Amygdala (tissue), 56 donors: ENCODE measurements at regions not wholly inside any gene's neighbourhood (a gene's known extent, or its start where the extent isn't known, plus 50 kb on each side); places are given as distances from the start of the nearest gene placed in this dataset.
A peak's percentile ranks its signal among the peaks of the same experiment; 100 is the strongest.
"Not testable (repeated sequence)": the region's sequence is repeated elsewhere in the genome, so short reads cannot be mapped to it uniquely, and the experiment has no call there.

ENCODE experiments used
- DNase-seq, 56 donors: peaks; one replicate each; lab custom pipeline; 2025; lab: John Stamatoyannopoulos, UW

GRCh38 chr9:22970434-22970975 lies 523.9 kb downstream of the DMRTA1 start:
- no peak for DNase-seq

GRCh38 chr9:22975951-22976350 lies 529.3 kb downstream of the DMRTA1 start:
- DNase-seq = no peak

- DNase-seq = no peak
These were observed 529.8 kb downstream of the DMRTA1 start for GRCh38 chr9:22976454-22976853.

DNA sequence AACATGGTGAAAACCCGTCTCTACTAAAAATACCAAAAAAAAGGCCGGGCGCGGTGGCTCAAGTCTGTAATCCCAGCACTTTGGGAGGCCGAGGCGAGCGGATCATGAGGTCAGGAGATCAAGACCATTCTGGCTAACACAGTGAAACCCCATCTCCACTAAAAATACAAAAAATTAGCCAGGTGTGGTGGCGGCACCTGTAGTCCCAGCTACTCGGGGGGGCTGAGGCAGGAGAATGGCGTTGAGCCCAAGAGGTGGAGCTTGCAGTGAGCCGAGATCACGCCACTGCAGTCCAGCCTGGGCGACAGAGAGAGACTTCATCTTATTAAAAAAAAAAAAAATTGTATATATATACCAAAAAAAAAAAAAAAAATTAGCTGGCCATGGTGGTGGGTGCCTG lies 533.8 kb downstream of the DMRTA1 start:
- DNase-seq = not testable (repeated sequence)

DNA sequence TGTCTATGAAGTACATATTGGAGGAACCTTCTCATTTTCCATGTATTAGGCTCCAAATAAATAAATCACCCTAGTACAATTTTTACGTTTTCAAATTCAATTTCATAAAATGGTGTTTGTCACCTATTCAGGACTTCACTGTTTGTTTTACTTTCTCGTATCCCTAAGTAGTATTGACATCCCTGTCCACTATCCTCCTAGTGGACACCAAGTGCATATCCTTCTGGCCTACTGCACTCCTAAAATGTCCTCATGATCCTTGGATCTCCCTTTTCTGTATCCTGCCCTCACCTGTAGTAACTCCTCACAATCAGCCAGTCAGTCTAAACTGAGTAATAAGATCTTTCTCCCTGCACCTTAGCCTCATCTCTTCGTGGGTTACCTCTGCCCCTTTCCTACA lies 539.9 kb downstream of the DMRTA1 start:
- no peak for DNase-seq

- no peak for DNase-seq
These were observed 543.7 kb downstream of the DMRTA1 start for GRCh38 chr9:22990349-22990748.

- DNase-seq = no peak
These were observed 546.2 kb downstream of the DMRTA1 start for GRCh38 chr9:22992780-22993179.

GRCh38 chr9:22997923-22998322 lies 551.3 kb downstream of the DMRTA1 start:
- DNase-seq = no peak

GRCh38 chr9:23005156-23005555 lies 558.5 kb downstream of the DMRTA1 start:
- peak in 19 of 56 donors; percentile 0 to 57 (median 13) for DNase-seq

- DNase-seq = no peak
These were observed 559.5 kb downstream of the DMRTA1 start for GRCh38 chr9:23006127-23006526.

DNA sequence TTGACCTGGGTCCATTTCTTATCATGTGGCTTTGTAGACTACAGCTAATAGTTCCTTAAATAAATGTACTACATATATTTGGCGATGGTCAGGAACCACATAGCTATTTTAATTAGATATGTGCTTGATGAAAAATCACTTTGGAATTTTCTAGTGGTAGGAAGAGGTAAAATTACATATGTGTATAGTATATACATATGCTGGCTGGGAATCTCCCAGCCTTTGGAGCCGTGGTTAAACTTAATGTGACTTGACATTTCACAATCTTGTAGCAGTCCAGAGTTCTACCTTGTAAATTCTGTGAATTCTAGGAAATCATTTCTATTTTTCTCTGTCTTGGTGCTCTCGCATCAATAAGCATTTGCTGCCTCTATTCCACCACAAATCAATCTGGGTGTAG lies 565.0 kb downstream of the DMRTA1 start:
- DNase-seq = no peak

GRCh38 chr9:23015557-23015956 lies 568.9 kb downstream of the DMRTA1 start:
- DNase-seq = no peak

GRCh38 chr9:23036416-23036815 lies 589.8 kb downstream of the DMRTA1 start:
- no peak for DNase-seq

DNA sequence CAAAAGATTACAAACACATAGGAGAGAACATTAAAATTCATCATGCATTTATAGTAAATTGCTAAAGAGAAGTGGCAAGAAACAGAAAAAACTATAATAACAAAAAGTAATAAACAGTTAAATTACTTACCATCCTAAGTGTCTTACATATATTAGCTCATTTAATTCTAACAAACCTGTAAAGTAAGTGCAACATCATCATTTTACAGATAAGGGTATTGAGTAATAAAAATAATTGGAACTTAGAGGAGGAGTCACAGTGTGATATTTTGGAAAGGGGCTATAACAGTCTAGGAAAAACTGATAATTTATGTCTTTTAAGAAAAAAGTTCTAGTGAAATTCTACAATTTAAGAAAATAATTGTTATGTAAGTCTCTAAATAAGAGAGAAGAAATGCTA lies 592.8 kb downstream of the DMRTA1 start:
- DNase-seq = no peak

GRCh38 chr9:23041466-23041865 lies 594.8 kb downstream of the DMRTA1 start:
- no peak for DNase-seq

- DNase-seq = no peak
These were observed 597.9 kb downstream of the DMRTA1 start for GRCh38 chr9:23044549-23044948.

DNA sequence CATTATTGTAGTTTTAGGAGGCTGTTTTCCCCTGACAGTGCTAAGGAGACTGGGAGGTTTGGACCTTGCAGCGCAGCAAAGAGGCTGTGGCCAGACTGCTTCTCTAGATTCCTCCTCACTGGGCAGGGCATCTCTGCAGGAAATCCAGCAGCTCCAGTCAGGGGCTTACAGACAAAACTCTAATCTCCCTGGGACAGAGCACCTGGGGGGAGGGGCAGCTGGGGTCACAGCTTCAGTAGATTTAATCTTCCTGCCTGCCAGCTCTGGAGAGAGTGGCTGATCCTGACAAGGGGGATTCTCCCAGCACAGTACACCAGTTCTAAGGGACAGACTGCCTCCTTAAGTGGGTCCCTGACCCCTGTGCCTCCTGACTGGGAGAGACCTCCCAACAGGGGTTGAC lies 599.4 kb downstream of the DMRTA1 start:
- DNase-seq = not testable (repeated sequence)

- DNase-seq = no peak
These were observed 603.9 kb downstream of the DMRTA1 start for GRCh38 chr9:23050548-23050947.

DNA sequence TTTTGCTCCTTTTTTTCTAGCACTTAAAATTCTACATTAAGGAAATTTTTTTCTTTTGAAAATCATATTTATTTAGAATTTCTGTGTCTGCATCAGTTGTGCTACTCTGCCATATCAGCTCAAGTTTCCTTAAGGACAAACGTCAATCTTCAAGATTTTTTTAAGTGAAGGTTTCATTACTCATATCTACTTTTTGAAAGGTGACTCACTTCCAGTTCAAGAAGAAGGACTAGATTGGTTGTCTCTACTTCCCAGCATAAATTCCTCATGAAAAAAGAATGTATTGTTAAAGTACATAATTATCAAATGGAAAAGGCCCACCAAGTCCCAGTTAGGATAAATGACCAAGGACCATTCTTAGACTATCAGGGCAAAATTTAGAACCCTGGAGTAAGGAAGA lies 626.5 kb downstream of the DMRTA1 start:
- no peak for DNase-seq

DNA sequence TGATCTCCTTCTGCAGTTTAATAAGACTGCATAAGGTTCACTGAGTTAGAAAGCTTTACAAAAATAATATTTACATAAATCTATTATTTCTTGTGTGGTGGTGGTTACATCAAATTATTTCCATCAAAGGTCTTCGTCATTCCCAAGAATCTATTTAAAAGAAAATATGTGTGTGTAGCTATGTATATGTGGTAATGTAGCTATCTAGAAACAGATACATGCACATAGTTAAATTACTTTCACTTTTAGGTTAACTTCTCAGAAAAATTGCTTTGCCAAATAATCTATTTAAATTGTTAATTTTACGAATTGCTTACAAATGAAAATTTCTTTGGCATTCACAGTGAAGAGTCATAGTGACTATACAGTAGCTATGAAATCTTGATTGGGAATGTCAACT lies 633.2 kb downstream of the DMRTA1 start:
- no peak for DNase-seq

DNA sequence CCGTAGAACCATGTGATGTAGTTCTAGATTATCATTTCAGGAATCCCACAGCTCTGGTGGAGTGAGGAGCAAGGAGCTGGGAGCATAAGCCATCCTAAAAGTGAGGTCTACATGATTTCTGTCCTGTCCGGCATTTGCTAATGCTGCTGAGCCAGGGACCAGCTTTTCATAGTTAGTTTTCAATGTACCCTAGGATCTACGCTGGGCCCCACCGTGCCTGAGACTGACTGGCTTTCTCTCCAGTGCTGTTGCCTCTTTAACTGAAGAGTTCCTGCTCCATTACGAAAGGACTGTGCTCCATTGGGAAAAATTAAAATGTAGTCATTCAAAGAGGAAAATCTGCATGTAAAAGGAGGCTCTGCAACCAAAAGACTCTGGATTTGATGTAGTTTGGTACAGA lies 634.8 kb downstream of the DMRTA1 start:
- DNase-seq = no peak

DNA sequence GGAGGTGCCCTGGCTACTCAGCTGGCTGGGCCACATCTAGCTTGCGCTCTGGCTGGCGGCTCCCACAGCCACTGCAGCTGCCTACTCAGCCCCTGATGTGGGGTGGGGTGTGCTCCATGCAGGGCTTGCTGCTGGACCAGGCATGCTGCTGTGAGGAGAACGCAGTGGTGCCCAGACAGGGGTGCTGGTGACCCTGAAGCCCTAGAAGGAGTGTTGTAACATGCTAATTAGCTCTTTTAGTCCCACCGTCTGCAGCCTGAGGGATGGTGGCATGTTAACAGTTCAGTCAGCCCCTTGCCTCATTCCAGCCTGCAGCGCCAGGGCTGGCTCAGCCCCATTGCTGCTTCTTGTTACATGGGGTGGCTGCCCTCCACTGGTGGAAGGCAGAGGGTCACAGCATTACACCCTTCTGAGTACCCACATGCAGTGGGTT lies 642.3 kb downstream of the DMRTA1 start:
- peak in 1 of 56 donors; percentile 1 for DNase-seq

- DNase-seq = no peak
These were observed 671.0 kb downstream of the DMRTA1 start for GRCh38 chr9:23117616-23118015.
